Endothelial cell of umbilical vein (primary cell): ENCODE measurements at regions not wholly inside any gene's neighbourhood (a gene's known extent, or its start where the extent isn't known, plus 50 kb on each side); places are given as distances from the start of the nearest gene placed in this dataset.

ENCODE experiments used
- CTCF ChIP-seq, 2 donors: IDR thresholded peaks; 1 replicate in 1 of 2; 2 replicates in 1 of 2; pipeline ENCODE4 v1.5.1; 2011; ENCODE audit warnings: low read length in 2 of 2, mild to moderate bottlenecking in 2 of 2, moderate library complexity in 2 of 2, control low read depth in 1 of 2, inconsistent platforms in 1 of 2, low read depth in 1 of 2; ENCODE audit not compliant: insufficient read depth in 1 of 2; ENCODE audit errors: extremely low read depth in 1 of 2
- EZH2 ChIP-seq: IDR thresholded peaks from 2 replicates; pipeline ENCODE4 v1.6.1; 2012; ENCODE audit warnings: borderline replicate concordance, low read depth, mild to moderate bottlenecking, moderate library complexity, low read length, inconsistent platforms; ENCODE audit not compliant: severe bottlenecking
- JUN ChIP-seq: IDR thresholded peaks from 2 replicates; pipeline ENCODE4 v1.6.1; 2011; ENCODE audit warnings: borderline replicate concordance, low read depth; ENCODE audit not compliant: insufficient read length, insufficient read depth
- MAX ChIP-seq: IDR thresholded peaks from 2 replicates; pipeline ENCODE4 v1.6.1; 2011; ENCODE audit not compliant: insufficient read depth, insufficient read length
- MYC ChIP-seq: IDR thresholded peaks from one replicate; pipeline ENCODE4 v1.6.1; 2011; ENCODE audit warnings: mild to moderate bottlenecking, low read depth, low read length
- POLR2A ChIP-seq: IDR thresholded peaks from 2 replicates; pipeline ENCODE4 v1.6.1; 2012; ENCODE audit warnings: low read depth, mild to moderate bottlenecking, control low read depth, low read length
- POLR2AphosphoS5 ChIP-seq: IDR thresholded peaks from 2 replicates; pipeline ENCODE4 v1.6.1; 2012; ENCODE audit warnings: low read depth, mild to moderate bottlenecking, control low read depth, low read length, moderate library complexity; ENCODE audit not compliant: insufficient read depth

GRCh38 chr6:149201068-149201655 is 116.3 kb upstream of the TAB2 start:
- no peak for TF ChIP-seq EZH2
- no peak for TF ChIP-seq CTCF (IDR thresholded peaks at IDR 0.05; ENCODE audit: extremely low read depth in 1 of 2, insufficient read depth in 1 of 2, low read depth in 1 of 2, low read length in 2 of 2)
- TF ChIP-seq POLR2AphosphoS5 = no peak
- TF ChIP-seq POLR2A = no peak
- TF ChIP-seq MYC = no peak
- no peak for TF ChIP-seq JUN
- TF ChIP-seq MAX = no peak
